ENCODE measurements at regions not wholly inside any gene's neighbourhood (a gene's known extent, or its start where the extent isn't known, plus 50 kb on each side); places are given as distances from the start of the nearest gene placed in this dataset.

DNA sequence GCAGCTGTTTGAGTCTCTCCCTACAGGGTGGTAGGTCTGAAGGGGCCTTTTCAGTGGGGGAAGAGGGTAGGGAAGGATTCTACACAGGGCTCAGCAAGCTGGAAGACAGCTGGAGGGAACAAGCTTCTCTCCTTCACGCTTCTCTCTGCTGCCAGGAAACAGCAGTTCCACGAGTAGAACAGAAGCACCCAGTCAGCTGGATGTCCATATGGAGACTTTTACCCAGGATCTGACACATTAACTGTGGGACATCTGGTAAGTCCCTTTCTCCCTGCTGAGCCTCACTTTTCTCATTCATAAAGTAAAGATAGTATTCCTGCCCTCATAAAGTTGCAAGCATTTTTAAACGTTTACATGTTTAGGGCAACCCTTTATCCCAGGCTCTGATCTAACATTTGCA, 280.3 kb downstream of the OMA1 start:
- H3K4me1 ChIP-seq (ENCODE audit: control insufficient read depth, insufficient read depth, low read length), result no peaks in the 10 kb centered on the region
- H3K27me3 ChIP-seq (ENCODE audit: control insufficient read depth, insufficient read depth, low read length), result no peaks in the 10 kb centered on the region
- H3K36me3 ChIP-seq (ENCODE audit: control insufficient read depth, insufficient read depth, low read length), result no peaks in the 10 kb centered on the region
- no peak overlapping the region for H3K9ac ChIP-seq (ENCODE audit: low read depth, low read length)
- H3K9me3 ChIP-seq (ENCODE audit: control insufficient read depth, insufficient read depth, low read length), result no peaks in the 10 kb centered on the region
- no peak overlapping the region for H3K4me3 ChIP-seq (ENCODE audit: low read depth, low read length)

DNA sequence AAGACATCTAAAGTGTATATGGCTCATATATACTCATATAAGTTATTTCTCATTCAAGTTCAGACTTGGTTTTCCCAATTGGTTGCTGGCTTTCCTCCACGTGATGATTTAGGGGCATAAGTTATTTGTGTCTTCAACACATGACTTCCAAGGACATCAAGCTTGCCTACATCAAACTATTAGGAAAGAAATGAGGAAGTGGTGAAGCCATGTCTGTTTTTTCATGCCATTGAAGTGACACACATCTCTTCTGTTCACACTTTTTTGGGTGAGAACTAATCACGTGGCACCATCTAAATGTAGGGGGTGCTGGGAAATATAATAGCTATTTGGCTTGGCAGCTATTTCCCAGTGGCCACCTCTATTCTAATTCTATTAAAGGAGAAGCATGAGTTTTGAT, 282.1 kb downstream of the OMA1 start:
- no peaks in the 10 kb centered on the region for H3K4me1 ChIP-seq (ENCODE audit: control insufficient read depth, insufficient read depth, low read length)
- H3K9ac ChIP-seq (ENCODE audit: low read depth, low read length), result no peak overlapping the region
- H3K4me3 ChIP-seq (ENCODE audit: low read depth, low read length), result no peak overlapping the region
- H3K27me3 ChIP-seq (ENCODE audit: control insufficient read depth, insufficient read depth, low read length), result no peaks in the 10 kb centered on the region
- no peaks in the 10 kb centered on the region for H3K36me3 ChIP-seq (ENCODE audit: control insufficient read depth, insufficient read depth, low read length)
- H3K9me3 ChIP-seq (ENCODE audit: control insufficient read depth, insufficient read depth, low read length), result no peaks in the 10 kb centered on the region

DNA sequence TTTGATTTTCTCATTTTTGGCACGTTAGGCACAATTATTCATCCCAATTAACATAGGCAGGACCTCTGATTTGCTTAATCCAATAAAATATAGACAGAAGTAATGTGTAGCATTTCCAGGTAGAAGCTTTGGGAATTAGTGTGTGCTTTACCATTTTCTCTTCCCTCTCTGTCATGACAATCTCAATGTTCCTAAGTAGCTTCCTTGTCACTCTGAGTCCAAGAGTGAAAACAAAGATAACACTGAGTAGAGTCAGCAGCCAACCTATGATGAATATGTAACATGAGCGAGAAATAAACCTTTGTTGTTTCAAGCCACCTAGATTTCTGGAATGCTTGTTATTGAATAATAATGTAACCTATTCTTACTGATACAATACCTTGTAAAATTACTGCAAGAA, 283.8 kb downstream of the OMA1 start:
- Histone ChIP-seq H3K9ac (ENCODE audit: low read depth, low read length) (no peak overlapping the region), H3K36me3 (ENCODE audit: control insufficient read depth, insufficient read depth, low read length) (no peaks in the 10 kb centered on the region), H3K4me3 (ENCODE audit: low read depth, low read length) (no peak overlapping the region), H3K9me3 (ENCODE audit: control insufficient read depth, insufficient read depth, low read length) (no peaks in the 10 kb centered on the region), H3K4me1 (ENCODE audit: control insufficient read depth, insufficient read depth, low read length) (no peaks in the 10 kb centered on the region), H3K27me3 (ENCODE audit: control insufficient read depth, insufficient read depth, low read length) (no peaks in the 10 kb centered on the region)

DNA sequence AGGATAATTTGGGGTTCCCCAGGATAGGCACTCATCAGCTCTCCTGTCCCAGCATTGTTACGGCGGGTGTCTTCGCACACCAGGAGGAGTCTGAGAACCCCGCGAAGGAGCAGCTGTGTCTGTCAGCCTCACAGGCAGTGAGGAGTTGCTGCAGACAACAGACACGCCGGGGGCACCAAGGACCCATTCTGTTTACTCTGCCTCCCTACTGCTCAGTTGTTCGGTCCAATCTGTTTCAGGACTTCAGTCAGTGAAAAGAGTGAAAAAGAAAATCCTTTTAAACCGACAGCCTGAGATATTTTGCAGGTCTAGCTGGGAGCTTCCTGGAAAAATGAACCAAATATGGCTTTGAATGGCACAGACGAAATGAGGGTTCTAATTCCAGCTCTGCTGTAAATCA, 288.4 kb downstream of the OMA1 start:
- Histone ChIP-seq H3K4me1 (ENCODE audit: control insufficient read depth, insufficient read depth, low read length) (no peaks in the 10 kb centered on the region), H3K27me3 (ENCODE audit: control insufficient read depth, insufficient read depth, low read length) (no peaks in the 10 kb centered on the region), H3K9me3 (ENCODE audit: control insufficient read depth, insufficient read depth, low read length) (no peaks in the 10 kb centered on the region), H3K9ac (ENCODE audit: low read depth, low read length) (no peak overlapping the region), H3K36me3 (ENCODE audit: control insufficient read depth, insufficient read depth, low read length) (no peaks in the 10 kb centered on the region), H3K4me3 (ENCODE audit: low read depth, low read length) (no peak overlapping the region)

DNA sequence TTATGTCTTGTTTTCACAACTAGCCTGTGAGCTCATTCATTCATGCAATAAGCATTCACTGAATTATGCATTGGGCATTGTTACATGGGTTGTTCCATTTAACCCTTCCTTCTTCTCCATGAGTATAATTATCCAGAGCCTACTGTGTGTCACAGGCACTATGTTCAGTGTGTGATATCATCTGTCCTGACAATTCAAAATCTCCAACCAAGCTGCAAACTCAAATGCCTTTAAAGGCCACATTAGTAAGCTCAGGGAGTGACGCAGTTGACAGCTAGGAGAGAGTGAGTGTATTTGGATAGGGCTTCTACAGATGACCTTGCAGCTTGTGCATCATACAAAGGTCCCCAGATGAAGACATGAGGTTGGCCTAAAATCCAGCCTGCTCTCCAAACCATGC, 289.5 kb downstream of the OMA1 start:
- Histone ChIP-seq H3K27me3 (ENCODE audit: control insufficient read depth, insufficient read depth, low read length) (no peaks in the 10 kb centered on the region), H3K9me3 (ENCODE audit: control insufficient read depth, insufficient read depth, low read length) (no peaks in the 10 kb centered on the region), H3K4me1 (ENCODE audit: control insufficient read depth, insufficient read depth, low read length) (no peaks in the 10 kb centered on the region), H3K9ac (ENCODE audit: low read depth, low read length) (no peak overlapping the region), H3K4me3 (ENCODE audit: low read depth, low read length) (no peak overlapping the region), H3K36me3 (ENCODE audit: control insufficient read depth, insufficient read depth, low read length) (no peaks in the 10 kb centered on the region)

DNA sequence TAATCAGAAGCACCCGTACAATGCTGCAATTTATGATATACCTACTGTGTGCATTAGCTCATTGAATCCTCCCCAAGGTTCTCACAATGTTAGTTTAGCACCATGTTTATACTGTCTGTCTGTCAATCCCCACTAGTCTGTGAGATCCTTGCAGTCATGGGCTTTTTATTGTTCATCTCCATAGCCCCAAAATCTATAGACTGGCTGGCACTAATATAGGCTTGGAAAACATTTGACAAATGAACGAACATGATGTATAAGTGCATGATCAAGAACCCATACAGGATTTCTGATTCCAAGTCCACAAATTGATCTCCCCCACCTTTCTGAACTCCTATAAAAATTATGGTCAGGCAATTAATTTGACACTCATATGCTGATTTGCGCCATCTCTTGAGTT, 290.0 kb downstream of the OMA1 start:
- Histone ChIP-seq H3K27me3 (ENCODE audit: control insufficient read depth, insufficient read depth, low read length) (peaks cover under 1% of the 10 kb centered on the region), H3K9ac (ENCODE audit: low read depth, low read length) (no peak overlapping the region), H3K36me3 (ENCODE audit: control insufficient read depth, insufficient read depth, low read length) (no peaks in the 10 kb centered on the region), H3K4me1 (ENCODE audit: control insufficient read depth, insufficient read depth, low read length) (no peaks in the 10 kb centered on the region), H3K9me3 (ENCODE audit: control insufficient read depth, insufficient read depth, low read length) (no peaks in the 10 kb centered on the region), H3K4me3 (ENCODE audit: low read depth, low read length) (no peak overlapping the region)

DNA sequence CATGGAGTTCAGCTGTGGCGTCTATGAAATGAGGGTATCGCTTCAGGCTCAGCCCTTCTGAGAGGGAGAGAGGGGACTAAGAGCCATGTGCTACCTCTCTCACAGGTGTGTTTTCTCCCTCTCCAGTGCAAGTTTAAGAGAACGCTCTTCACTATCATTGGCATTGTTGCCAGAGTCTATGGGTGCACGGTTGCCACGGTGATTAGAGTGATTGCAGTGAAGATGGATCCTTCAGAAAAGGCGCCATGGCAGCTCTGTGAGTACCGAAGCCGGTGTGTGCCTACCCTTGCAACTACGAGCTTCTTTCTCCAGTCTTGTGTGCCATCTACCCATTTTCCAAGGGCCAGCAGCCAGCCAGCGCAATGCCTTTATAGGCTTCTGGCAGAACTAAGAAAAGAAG, 290.5 kb downstream of the OMA1 start:
- Histone ChIP-seq H3K4me1 (ENCODE audit: control insufficient read depth, insufficient read depth, low read length) (no peaks in the 10 kb centered on the region), H3K27me3 (ENCODE audit: control insufficient read depth, insufficient read depth, low read length) (peaks cover 5% of the 10 kb centered on the region), H3K4me3 (ENCODE audit: low read depth, low read length) (no peak overlapping the region), H3K36me3 (ENCODE audit: control insufficient read depth, insufficient read depth, low read length) (no peaks in the 10 kb centered on the region), H3K9me3 (ENCODE audit: control insufficient read depth, insufficient read depth, low read length) (no peaks in the 10 kb centered on the region), H3K9ac (ENCODE audit: low read depth, low read length) (no peak overlapping the region)

DNA sequence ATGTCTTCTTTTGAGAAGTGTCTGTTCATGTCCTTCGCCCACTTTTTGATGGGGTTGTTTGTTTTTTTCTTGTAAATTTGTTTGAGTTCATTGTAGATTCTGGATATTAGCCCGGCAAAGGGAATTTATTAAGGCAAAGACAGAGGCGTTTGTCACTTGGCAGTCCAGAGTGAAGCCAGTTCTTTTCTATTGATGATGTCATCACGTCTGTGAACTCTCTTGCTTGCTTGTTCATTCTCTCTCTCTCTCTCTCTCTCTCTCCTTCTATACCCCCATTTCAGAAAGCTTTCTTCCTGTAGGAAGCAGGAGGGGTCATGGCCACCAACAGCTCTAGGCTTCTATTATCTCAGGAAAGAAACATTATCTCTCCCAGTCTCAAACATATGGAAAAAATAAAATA, 291.3 kb downstream of the OMA1 start:
- no peaks in the 10 kb centered on the region for H3K36me3 ChIP-seq (ENCODE audit: control insufficient read depth, insufficient read depth, low read length)
- no peak overlapping the region for H3K4me3 ChIP-seq (ENCODE audit: low read depth, low read length)
- H3K9me3 ChIP-seq (ENCODE audit: control insufficient read depth, insufficient read depth, low read length), result no peaks in the 10 kb centered on the region
- H3K9ac ChIP-seq (ENCODE audit: low read depth, low read length), result no peak overlapping the region
- H3K4me1 ChIP-seq (ENCODE audit: control insufficient read depth, insufficient read depth, low read length), result peaks cover 2% of the 10 kb centered on the region
- peaks cover 12% of the 10 kb centered on the region for H3K27me3 ChIP-seq (ENCODE audit: control insufficient read depth, insufficient read depth, low read length)

DNA sequence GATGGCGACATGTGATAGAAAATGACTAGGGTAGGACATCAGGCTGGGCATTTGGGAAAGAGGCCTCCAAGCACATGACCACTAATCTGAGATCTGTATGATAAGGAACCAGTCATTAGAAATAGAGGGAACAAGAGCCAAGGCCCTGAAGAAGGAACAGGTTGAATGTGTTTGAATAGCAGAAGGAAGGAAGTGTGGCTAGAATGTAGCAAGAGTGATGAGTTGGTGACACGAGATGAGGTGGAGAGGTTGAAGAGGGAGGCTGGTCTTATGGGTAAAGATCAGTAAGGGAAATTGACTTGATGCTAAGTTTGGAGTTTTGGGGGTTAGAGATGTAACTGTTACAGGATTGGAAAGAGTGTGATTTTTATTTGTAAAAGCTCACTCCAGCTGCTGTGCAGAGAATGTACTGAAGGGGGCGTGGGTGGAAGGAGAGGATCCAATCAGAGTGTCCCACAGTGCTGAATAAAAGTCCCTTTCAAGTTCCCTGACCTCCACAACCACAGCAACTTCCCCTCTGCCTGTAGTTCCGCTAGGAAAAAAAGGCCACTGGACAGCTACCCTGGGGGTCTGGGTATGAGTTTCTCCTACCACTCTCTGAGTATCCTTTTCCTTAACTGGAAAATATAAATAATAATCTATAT, 295.0 kb downstream of the OMA1 start:
- no peak overlapping the region for H3K4me3 ChIP-seq (ENCODE audit: low read depth, low read length)
- no peak overlapping the region for H3K9ac ChIP-seq (ENCODE audit: low read depth, low read length)
- no peaks in the 10 kb centered on the region for H3K36me3 ChIP-seq (ENCODE audit: control insufficient read depth, insufficient read depth, low read length)
- peaks cover 35% of the 10 kb centered on the region for H3K27me3 ChIP-seq (ENCODE audit: control insufficient read depth, insufficient read depth, low read length)
- H3K4me1 ChIP-seq (ENCODE audit: control insufficient read depth, insufficient read depth, low read length), result peaks cover 5% of the 10 kb centered on the region
- no peaks in the 10 kb centered on the region for H3K9me3 ChIP-seq (ENCODE audit: control insufficient read depth, insufficient read depth, low read length)

DNA sequence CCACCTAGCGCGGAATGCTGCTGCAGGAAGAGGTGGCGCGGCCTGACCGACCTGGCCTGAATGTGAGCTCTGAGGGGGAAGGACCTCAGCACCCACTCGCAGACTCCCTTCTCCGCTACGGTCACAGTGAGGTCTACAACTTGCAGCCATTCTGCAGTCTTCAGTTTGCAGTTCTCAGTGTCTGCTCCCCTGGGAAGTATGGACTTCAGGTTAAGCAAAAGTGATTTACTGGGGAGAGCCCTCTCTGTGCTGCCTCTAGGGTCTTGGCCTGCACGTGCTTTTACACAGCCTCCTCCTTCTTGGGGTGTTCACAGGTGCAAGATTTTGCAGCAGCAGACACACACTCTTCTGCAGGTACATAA, 296.0 kb downstream of the OMA1 start:
- peak overlapping the region; percentile 67 for H3K4me3 ChIP-seq (ENCODE audit: low read depth, low read length)
- H3K9me3 ChIP-seq (ENCODE audit: control insufficient read depth, insufficient read depth, low read length), result no peaks in the 10 kb centered on the region
- H3K27me3 ChIP-seq (ENCODE audit: control insufficient read depth, insufficient read depth, low read length), result peaks cover 35% of the 10 kb centered on the region
- H3K9ac ChIP-seq (ENCODE audit: low read depth, low read length), result no peak overlapping the region
- peaks cover 5% of the 10 kb centered on the region for H3K4me1 ChIP-seq (ENCODE audit: control insufficient read depth, insufficient read depth, low read length)
- H3K36me3 ChIP-seq (ENCODE audit: control insufficient read depth, insufficient read depth, low read length), result no peaks in the 10 kb centered on the region

DNA sequence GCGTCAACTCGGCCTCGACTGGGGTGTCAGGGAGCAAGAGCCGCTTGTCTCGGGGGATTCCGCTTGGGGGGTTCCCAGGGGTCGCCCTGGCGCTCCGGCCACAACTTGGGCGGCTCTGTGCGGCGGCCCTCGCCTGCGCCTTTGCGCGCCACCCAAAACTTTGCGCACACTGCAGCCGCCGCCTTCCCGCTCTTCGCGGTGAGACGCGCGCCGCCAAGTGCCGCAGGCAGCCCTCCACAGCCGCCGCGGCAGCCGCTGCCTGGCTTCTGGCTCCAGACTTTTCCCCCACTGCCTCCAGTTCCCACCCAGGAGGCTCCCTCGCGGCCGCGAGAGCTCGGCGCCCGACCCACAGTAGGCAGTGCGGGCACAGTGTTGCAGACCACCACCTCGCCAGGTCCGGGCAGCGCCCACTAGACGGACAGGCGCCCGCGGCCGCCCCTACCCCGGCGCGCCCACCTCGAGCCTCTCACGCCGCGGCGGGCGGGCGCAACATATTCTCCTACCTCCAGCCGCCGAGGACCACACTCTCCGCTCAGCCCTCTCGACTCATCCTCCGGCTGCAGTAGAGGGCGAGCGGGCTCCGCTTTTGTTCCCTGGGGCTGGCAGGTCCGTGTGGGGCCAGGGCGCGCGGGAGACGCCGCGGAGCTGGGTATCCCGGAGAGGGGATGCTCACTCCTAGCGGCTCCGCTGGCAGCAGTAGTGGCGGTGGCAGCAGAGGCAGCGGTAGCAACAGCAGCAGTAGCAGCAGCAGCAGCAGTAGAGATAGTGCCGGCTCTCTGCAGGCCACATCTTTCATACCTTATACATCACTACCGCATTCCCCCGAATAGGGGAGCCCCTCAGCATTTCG, 296.6 kb downstream of the OMA1 start:
- H3K27me3 ChIP-seq (ENCODE audit: control insufficient read depth, insufficient read depth, low read length), result peaks cover 35% of the 10 kb centered on the region
- H3K4me1 ChIP-seq (ENCODE audit: control insufficient read depth, insufficient read depth, low read length), result peaks cover 5% of the 10 kb centered on the region
- no peaks in the 10 kb centered on the region for H3K36me3 ChIP-seq (ENCODE audit: control insufficient read depth, insufficient read depth, low read length)
- H3K9me3 ChIP-seq (ENCODE audit: control insufficient read depth, insufficient read depth, low read length), result no peaks in the 10 kb centered on the region
- no peak overlapping the region for H3K9ac ChIP-seq (ENCODE audit: low read depth, low read length)
- peak overlapping the region; percentile 67 for H3K4me3 ChIP-seq (ENCODE audit: low read depth, low read length)

DNA sequence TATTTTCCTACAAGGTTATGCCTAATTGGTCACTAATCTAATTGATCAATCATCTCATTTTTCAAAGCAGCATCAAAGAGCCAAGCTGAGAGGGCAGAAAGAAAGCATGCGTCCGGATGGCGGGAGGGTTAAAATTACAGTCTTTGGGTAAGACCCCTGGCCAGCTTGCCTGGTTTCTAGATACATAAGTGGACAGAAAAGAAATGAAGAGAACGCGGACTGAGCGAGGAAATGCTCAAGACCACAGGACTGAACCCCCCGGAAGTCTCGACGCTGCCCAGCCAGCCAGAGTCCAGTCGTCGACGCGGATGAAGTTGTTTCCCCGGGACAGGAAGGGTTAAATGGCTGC, 297.2 kb downstream of the OMA1 start:
- peaks cover 5% of the 10 kb centered on the region for H3K4me1 ChIP-seq (ENCODE audit: control insufficient read depth, insufficient read depth, low read length)
- H3K27me3 ChIP-seq (ENCODE audit: control insufficient read depth, insufficient read depth, low read length), result peaks cover 35% of the 10 kb centered on the region
- H3K4me3 ChIP-seq (ENCODE audit: low read depth, low read length), result peak overlapping the region; percentile 67
- H3K9ac ChIP-seq (ENCODE audit: low read depth, low read length), result no peak overlapping the region
- H3K36me3 ChIP-seq (ENCODE audit: control insufficient read depth, insufficient read depth, low read length), result no peaks in the 10 kb centered on the region
- no peaks in the 10 kb centered on the region for H3K9me3 ChIP-seq (ENCODE audit: control insufficient read depth, insufficient read depth, low read length)
